IMR-90 (cell line): ENCODE measurements at regions not wholly inside any gene's neighbourhood (a gene's known extent, or its start where the extent isn't known, plus 50 kb on each side); places are given as distances from the start of the nearest gene placed in this dataset.
"Not testable (repeated sequence)": the region's sequence is repeated elsewhere in the genome, so short reads cannot be mapped to it uniquely, and the experiment has no call there.

ENCODE experiments used
- ATAC-seq: fragments of 200-7000 bp; cut with Tn5 transposase; 2 replicates; pipeline ENCODE4 v1.9.1; 2020; ENCODE audit warnings: low read depth, mild to moderate bottlenecking, moderate library complexity
- BruUV-seq: library from RNA; stranded (reverse); fragments of 400-500 nt; replicated peaks from 2 replicates; lab custom pipeline; 2021; lab: Mats Ljungman, UMichigan
- CTCF ChIA-PET: fragments of 300-600 bp; formaldehyde crosslinking; extraction: SDS; loops from one replicate; lab custom pipeline; 2021; ENCODE audit warnings: antibody characterized with exemption; lab: Yijun Ruan, JAX
- POLR2A ChIA-PET: fragments of 300-600 bp; sonication (Branson Sonifier 250); formaldehyde crosslinking; loops from one replicate; lab custom pipeline; 2022; ENCODE audit warnings: antibody characterized with exemption; ENCODE audit not compliant: unreplicated experiment; lab: Charles Lee
- DNase-seq: peaks from one replicate; pipeline ENCODE4 v3.0.0; 2013
- H2AFZ ChIP-seq: replicated peaks from 2 replicates; pipeline ENCODE3; 2013; ENCODE audit warnings: low read length, mild to moderate bottlenecking; ENCODE audit not compliant: poor library complexity
- H2AK5ac ChIP-seq: 2 replicates; pipeline ENCODE4 v1.6.1; 2013; ENCODE audit warnings: low read depth, low read length, inconsistent platforms
- H2AK9ac ChIP-seq: replicated peaks from 2 replicates; pipeline ENCODE3; 2013; ENCODE audit warnings: mild to moderate bottlenecking, low read depth, low read length, moderate library complexity; ENCODE audit not compliant: poor library complexity
- H2BK120ac ChIP-seq: 2 replicates; pipeline ENCODE4 v1.6.1; 2013; ENCODE audit warnings: low read depth, low read length, inconsistent platforms
- H2BK15ac ChIP-seq: 3 replicates; pipeline ENCODE4 v1.6.1; 2013; ENCODE audit warnings: low read depth, low read length, inconsistent platforms
- H2BK20ac ChIP-seq: 2 replicates; pipeline ENCODE4 v1.6.1; 2013; ENCODE audit warnings: low read depth, mild to moderate bottlenecking, inconsistent platforms, low read length, moderate library complexity
- H2BK5ac ChIP-seq: 2 replicates; pipeline ENCODE4 v1.6.1; 2013; ENCODE audit warnings: mild to moderate bottlenecking, low read depth, low read length, inconsistent platforms; ENCODE audit not compliant: poor library complexity, severe bottlenecking
- H3K14ac ChIP-seq: replicated peaks from 2 replicates; pipeline ENCODE4 v1.6.1; 2013; ENCODE audit warnings: low read depth, low read length, inconsistent platforms
- H3K18ac ChIP-seq: 2 replicates; pipeline ENCODE4 v1.6.1; 2013; ENCODE audit warnings: low read depth, low read length, control low read depth
- H3K23ac ChIP-seq: 2 replicates; pipeline ENCODE4 v1.6.1; 2013; ENCODE audit warnings: low read depth, low read length, inconsistent platforms
- H3K27ac ChIP-seq: 2 replicates; pipeline ENCODE4 v1.5.1; 2013; ENCODE audit warnings: mild to moderate bottlenecking, control low read depth, low read length; ENCODE audit not compliant: insufficient read depth
- H3K27me3 ChIP-seq: 2 replicates; pipeline ENCODE4 v1.6.1; 2013; ENCODE audit warnings: low read length; ENCODE audit not compliant: control insufficient read depth, insufficient read depth
- H3K36me3 ChIP-seq: 2 replicates; pipeline ENCODE4 v1.6.1; 2013; ENCODE audit warnings: low read length, mixed read lengths; ENCODE audit not compliant: control insufficient read depth, insufficient read depth
- H3K4ac ChIP-seq: 2 replicates; pipeline ENCODE4 v1.6.1; 2013; ENCODE audit warnings: low read depth, low read length, inconsistent platforms
- H3K4me1 ChIP-seq: 2 replicates; pipeline ENCODE4 v1.6.1; 2013; ENCODE audit warnings: low read length, mixed read lengths; ENCODE audit not compliant: control insufficient read depth, insufficient read depth
- H3K4me2 ChIP-seq: 2 replicates; pipeline ENCODE4 v1.6.1; 2013; ENCODE audit warnings: low read depth, mild to moderate bottlenecking, control low read depth, low read length, moderate library complexity
- H3K4me3 ChIP-seq: 2 replicates; pipeline ENCODE4 v1.5.1; 2013; ENCODE audit warnings: low read depth, mild to moderate bottlenecking, control low read depth, low read length, moderate library complexity; ENCODE audit not compliant: insufficient read depth
- H3K56ac ChIP-seq: 2 replicates; pipeline ENCODE4 v1.6.1; 2013; ENCODE audit warnings: low read length, inconsistent platforms; ENCODE audit not compliant: insufficient read depth; ENCODE audit errors: extremely low read depth
- H3K79me1 ChIP-seq, 2 experiments: 2 replicates each; pipeline ENCODE4 v1.6.1; 2013; ENCODE audit warnings: low read length in 2 of 2, inconsistent platforms in 1 of 2, low read depth in 1 of 2
- H3K9ac ChIP-seq: 2 replicates; pipeline ENCODE4 v1.6.1; 2013; ENCODE audit warnings: low read depth, low read length, control low read depth
- H3K9me1 ChIP-seq: 2 replicates; pipeline ENCODE4 v1.6.1; 2013; ENCODE audit warnings: low read length, inconsistent platforms; ENCODE audit not compliant: insufficient read depth
- H3K9me3 ChIP-seq: 2 replicates; pipeline ENCODE4 v1.6.1; 2013; ENCODE audit warnings: low read length; ENCODE audit not compliant: control insufficient read depth, insufficient read depth
- H4K20me1 ChIP-seq: 2 replicates; pipeline ENCODE4 v1.6.1; 2013; ENCODE audit warnings: low read length, inconsistent platforms; ENCODE audit not compliant: insufficient read depth
- H4K5ac ChIP-seq: 2 replicates; pipeline ENCODE4 v1.6.1; 2013; ENCODE audit warnings: mild to moderate bottlenecking, low read depth, low read length, control low read depth
- H4K8ac ChIP-seq, 2 experiments: 2 replicates each; pipeline ENCODE4 v1.6.1; 2013; ENCODE audit warnings: low read depth in 2 of 2, low read length in 2 of 2, control low read depth in 1 of 2, inconsistent platforms in 1 of 2
- H4K91ac ChIP-seq: 2 replicates; pipeline ENCODE4 v1.6.1; 2013; ENCODE audit warnings: low read depth, low read length, inconsistent platforms; ENCODE audit not compliant: insufficient read depth
- WGBS, 2 experiments: methylation state at CpG; one replicate each; pipeline versions ENCODE4 v1.1.5 to v1.1.7; 2013; ENCODE audit warnings: missing lambda C conversion rate in 2 of 2; ENCODE audit not compliant: insufficient read length in 1 of 2; ENCODE audit errors: extremely low coverage in 2 of 2; 5-methylcytosine and 5-hydroxymethylcytosine counted together
- dilution Hi-C: fragments of 300-500 bp; cut with HindIII; formaldehyde crosslinking; loops from one replicate; pipeline ENCODE4 v1.14.3; 2018; ENCODE audit warnings: low sequenced_read_pairs; ENCODE audit not compliant: unreplicated experiment
- in situ Hi-C: fragments of 300-500 bp; cut with MboI; formaldehyde crosslinking; loops from 3 replicates; pipeline ENCODE4 v1.14.3; 2019; ENCODE audit warnings: low sequenced_read_pairs, inconsistent platforms, mixed read lengths
- intact Hi-C: fragments of 100-400 bp; cut with micrococcal nuclease; formaldehyde crosslinking; loops from 2 replicates; pipeline ENCODE4 v1.10.0; 2022

DNA sequence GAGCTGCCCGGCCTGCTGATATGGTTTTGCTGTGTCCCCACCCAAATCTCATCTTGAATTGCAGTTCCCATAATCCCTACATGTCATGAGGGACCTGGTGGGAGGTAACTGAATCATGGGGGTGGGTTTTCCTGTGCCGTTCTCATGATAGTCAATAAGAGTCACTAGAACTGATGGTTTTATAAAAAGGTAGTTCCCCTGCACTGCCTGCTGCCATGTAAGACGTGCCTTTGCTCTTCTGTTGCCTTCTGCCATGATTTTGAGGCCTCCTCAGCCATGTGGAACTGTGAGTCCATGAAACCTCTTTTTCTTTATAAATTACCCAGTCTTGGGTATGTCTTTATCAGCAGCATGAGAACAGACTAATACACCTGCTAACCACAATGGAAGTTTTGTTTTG lies 228.3 kb upstream of the LHX5 start:
- H3K56ac ChIP-seq, H3K4me3 ChIP-seq, H3K18ac ChIP-seq, H4K5ac ChIP-seq, H2BK120ac ChIP-seq, H3K27ac ChIP-seq, H4K20me1 ChIP-seq, H2BK5ac ChIP-seq, H3K23ac ChIP-seq, in situ Hi-C loops, H3K4ac ChIP-seq, intact Hi-C loops, H2BK20ac ChIP-seq, H2AK5ac ChIP-seq, H3K9me1 ChIP-seq, ATAC-seq, H4K8ac ChIP-seq, H3K36me3 ChIP-seq, BruUV-seq, H2AFZ ChIP-seq, H3K27me3 ChIP-seq, dilution Hi-C loops, H4K91ac ChIP-seq, H3K4me2 ChIP-seq, H2BK15ac ChIP-seq, H2AK9ac ChIP-seq, H3K14ac ChIP-seq, CTCF ChIA-PET, H3K9ac ChIP-seq, H3K79me1 ChIP-seq, POLR2A ChIA-PET, DNase-seq, H3K9me3 ChIP-seq, H3K4me1 ChIP-seq: not testable (repeated sequence)
- no CpG with 5 or more reads among the region's 3 CpGs for WGBS, 2 experiments
